ENCODE measurements at regions not wholly inside any gene's neighbourhood (a gene's known extent, or its start where the extent isn't known, plus 50 kb on each side); places are given as distances from the start of the nearest gene placed in this dataset.

DNA sequence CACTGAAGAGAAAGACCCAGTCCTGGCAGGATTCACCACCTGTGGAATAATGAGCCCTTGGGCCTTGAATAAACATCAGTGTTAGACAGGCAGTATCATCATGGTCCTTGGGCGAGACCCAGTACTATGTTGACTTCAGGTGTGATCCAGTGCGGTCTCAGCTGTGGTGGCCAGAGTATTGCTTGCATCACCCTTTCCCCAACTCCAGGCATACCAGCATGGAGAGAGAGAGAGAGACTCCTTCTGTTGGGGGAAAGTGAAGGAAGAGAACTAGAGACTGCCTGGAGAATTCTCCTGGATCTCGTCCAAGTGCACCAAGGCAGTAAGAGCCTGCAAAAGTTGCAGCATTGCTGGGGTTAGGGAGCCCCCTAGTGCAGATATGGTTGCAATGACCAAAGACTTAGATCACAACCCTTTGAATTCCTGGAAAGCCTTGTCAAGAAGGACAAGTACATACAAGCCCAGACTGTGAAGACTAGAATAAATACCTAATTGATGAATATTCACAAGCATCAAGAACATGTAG, 61.1 kb upstream of the VAMP7 start:
- TF ChIP-seq, protein P1, sequence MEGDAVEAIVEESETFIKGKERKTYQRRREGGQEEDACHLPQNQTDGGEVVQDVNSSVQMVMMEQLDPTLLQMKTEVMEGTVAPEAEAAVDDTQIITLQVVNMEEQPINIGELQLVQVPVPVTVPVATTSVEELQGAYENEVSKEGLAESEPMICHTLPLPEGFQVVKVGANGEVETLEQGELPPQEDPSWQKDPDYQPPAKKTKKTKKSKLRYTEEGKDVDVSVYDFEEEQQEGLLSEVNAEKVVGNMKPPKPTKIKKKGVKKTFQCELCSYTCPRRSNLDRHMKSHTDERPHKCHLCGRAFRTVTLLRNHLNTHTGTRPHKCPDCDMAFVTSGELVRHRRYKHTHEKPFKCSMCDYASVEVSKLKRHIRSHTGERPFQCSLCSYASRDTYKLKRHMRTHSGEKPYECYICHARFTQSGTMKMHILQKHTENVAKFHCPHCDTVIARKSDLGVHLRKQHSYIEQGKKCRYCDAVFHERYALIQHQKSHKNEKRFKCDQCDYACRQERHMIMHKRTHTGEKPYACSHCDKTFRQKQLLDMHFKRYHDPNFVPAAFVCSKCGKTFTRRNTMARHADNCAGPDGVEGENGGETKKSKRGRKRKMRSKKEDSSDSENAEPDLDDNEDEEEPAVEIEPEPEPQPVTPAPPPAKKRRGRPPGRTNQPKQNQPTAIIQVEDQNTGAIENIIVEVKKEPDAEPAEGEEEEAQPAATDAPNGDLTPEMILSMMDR (IDR thresholded peaks at IDR 0.05): no peak
- no peak for TF ChIP-seq POLR2A (IDR thresholded peaks at IDR 0.05)
